GM21528 (cell line): ENCODE measurements at regions not wholly inside any gene's neighbourhood (a gene's known extent, or its start where the extent isn't known, plus 50 kb on each side); places are given as distances from the start of the nearest gene placed in this dataset.

Experiments
- ATAC-seq: cut with Tn5 transposase; IDR thresholded peaks from one replicate; pipeline ENCODE4 v1.9.1; 2021; ENCODE audit warnings: mild to moderate bottlenecking, moderate library complexity; ENCODE audit not compliant: unreplicated experiment, low FRiP score

- peak; percentile 60 for ATAC-seq
These were observed 639.0 kb downstream of the CCDC171 start for GRCh38 chr9:16191691-16192402.

GRCh38 chr9:16192403-16193017 is 639.7 kb downstream of the CCDC171 start:
- ATAC-seq = no peak

- no peak for ATAC-seq
These were observed 640.2 kb downstream of the CCDC171 start for GRCh38 chr9:16193066-16193465.

GRCh38 chr9:16196206-16196605 is 643.4 kb downstream of the CCDC171 start:
- no peak for ATAC-seq

GRCh38 chr9:16197578-16198370 is 644.9 kb downstream of the CCDC171 start:
- no peak for ATAC-seq

GRCh38 chr9:16198996-16199395 is 646.2 kb downstream of the CCDC171 start:
- ATAC-seq = no peak

- ATAC-seq = no peak
These were observed 649.4 kb downstream of the CCDC171 start for GRCh38 chr9:16202221-16202620.

GRCh38 chr9:16202914-16203728 is 650.3 kb downstream of the CCDC171 start:
- no peak for ATAC-seq

GRCh38 chr9:16203729-16204573 is 651.1 kb downstream of the CCDC171 start:
- no peak for ATAC-seq

- no peak for ATAC-seq
These were observed 652.6 kb downstream of the CCDC171 start for GRCh38 chr9:16205455-16205854.

GRCh38 chr9:16206518-16206917 is 653.7 kb downstream of the CCDC171 start:
- no peak for ATAC-seq

GRCh38 chr9:16207161-16207560 is 654.3 kb downstream of the CCDC171 start:
- ATAC-seq = no peak

- no peak for ATAC-seq
These were observed 657.6 kb downstream of the CCDC171 start for GRCh38 chr9:16210440-16210839.

GRCh38 chr9:16211946-16212345 is 658.5 kb downstream of the BNC2 start:
- ATAC-seq = no peak

GRCh38 chr9:16213781-16214515 is 656.5 kb downstream of the BNC2 start:
- no peak for ATAC-seq

- no peak for ATAC-seq
These were observed 655.7 kb downstream of the BNC2 start for GRCh38 chr9:16214677-16215352.

- no peak for ATAC-seq
These were observed 655.2 kb downstream of the BNC2 start for GRCh38 chr9:16215353-16215680.

GRCh38 chr9:16217943-16218701 is 652.3 kb downstream of the BNC2 start:
- ATAC-seq = no peak
